ENCODE measurements at regions not wholly inside any gene's neighbourhood (a gene's known extent, or its start where the extent isn't known, plus 50 kb on each side); places are given as distances from the start of the nearest gene placed in this dataset.

GRCh38 chr10:121189066-121189465, 337.9 kb downstream of the WDR11 start:
- TF ChIP-seq CREB1 (CRISPR knock-in tag; IDR thresholded peaks at IDR 0.05; ENCODE audit: low read depth) (no peak), EZH2phosphoT487 (IDR thresholded peaks at IDR 0.05; ENCODE audit: unreplicated experiment) (no peak), EZH2 (IDR thresholded peaks at IDR 0.05; ENCODE audit: low read depth, unreplicated experiment) (no peak), POLR2AphosphoS5 (IDR thresholded peaks at IDR 0.05; ENCODE audit: low read depth) (no peak), CTCF (conservative IDR thresholded peaks at IDR 0.05; ENCODE audit: low read depth in 2 of 2) (no peak), REST (IDR thresholded peaks at IDR 0.05; ENCODE audit: unreplicated experiment) (no peak), STAT1 (IDR thresholded peaks at IDR 0.05; ENCODE audit: unreplicated experiment) (no peak), ZNF462 (CRISPR knock-in tag; IDR thresholded peaks at IDR 0.05) (no peak), ZNF331 (CRISPR knock-in tag; IDR thresholded peaks at IDR 0.05; ENCODE audit: low read depth) (no peak), ZNF114 (CRISPR knock-in tag; IDR thresholded peaks at IDR 0.05) (no peak), JUNB (IDR thresholded peaks at IDR 0.05; ENCODE audit: unreplicated experiment) (no peak), ETS1 (IDR thresholded peaks at IDR 0.05) (no peak), NANOG (IDR thresholded peaks at IDR 0.05; ENCODE audit: borderline replicate concordance) (no peak)

All from GM23338 (cell line).